ENCODE measurements at regions not wholly inside any gene's neighbourhood (a gene's known extent, or its start where the extent isn't known, plus 50 kb on each side); places are given as distances from the start of the nearest gene placed in this dataset.

DNA sequence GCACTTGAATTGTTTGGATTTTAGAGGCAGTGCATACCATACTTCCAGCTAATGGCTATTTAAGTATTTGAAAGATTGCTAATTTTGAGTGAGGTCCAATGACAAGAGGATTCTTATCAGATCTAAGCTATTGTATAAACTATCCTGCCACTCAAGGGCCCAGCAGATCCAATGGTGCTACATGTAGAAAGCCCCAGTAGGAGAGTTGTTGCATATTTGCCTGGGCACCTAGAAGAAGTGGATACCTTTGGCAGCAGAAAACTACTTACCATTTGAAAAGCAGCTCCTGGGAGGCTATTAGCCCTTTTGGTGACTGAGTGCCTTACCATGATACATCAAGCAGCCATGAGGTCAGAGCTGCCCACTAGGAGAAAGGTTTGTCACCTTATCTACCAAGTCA lies 447.3 kb downstream of the C4orf33 start:
- Histone ChIP-seq H3K9me3 (ENCODE audit: low read depth, low read length, poor library complexity, severe bottlenecking) (no peaks in the 10 kb centered on the region), H3K27ac (ENCODE audit: low read depth, low read length, poor library complexity, severe bottlenecking) (no peak overlapping the region), H3K27me3 (replicated peaks; ENCODE audit: insufficient read depth, low read depth, low read length, poor library complexity) (no peaks in the 10 kb centered on the region), H3K36me3 (ENCODE audit: insufficient read depth, low read length, poor library complexity, severe bottlenecking) (no peaks in the 10 kb centered on the region), H3K4me1 (ENCODE audit: insufficient read depth, low read length, poor library complexity, severe bottlenecking) (no peaks in the 10 kb centered on the region), H3K4me3 (ENCODE audit: low read depth, low read length, poor library complexity, severe bottlenecking) (no peak overlapping the region)
- POLR2A ChIA-PET (ENCODE audit: low non-redundant PET): no interaction called here
- no peak for DNase-seq (ENCODE audit: low spot score)
- BruUV-seq (replicated peaks): no TSS peak
- CTCF ChIA-PET: no interaction called here
- intact Hi-C loops (cut with micrococcal nuclease; ENCODE audit: unreplicated experiment): no loop called here
- TF ChIP-seq, protein P1, sequence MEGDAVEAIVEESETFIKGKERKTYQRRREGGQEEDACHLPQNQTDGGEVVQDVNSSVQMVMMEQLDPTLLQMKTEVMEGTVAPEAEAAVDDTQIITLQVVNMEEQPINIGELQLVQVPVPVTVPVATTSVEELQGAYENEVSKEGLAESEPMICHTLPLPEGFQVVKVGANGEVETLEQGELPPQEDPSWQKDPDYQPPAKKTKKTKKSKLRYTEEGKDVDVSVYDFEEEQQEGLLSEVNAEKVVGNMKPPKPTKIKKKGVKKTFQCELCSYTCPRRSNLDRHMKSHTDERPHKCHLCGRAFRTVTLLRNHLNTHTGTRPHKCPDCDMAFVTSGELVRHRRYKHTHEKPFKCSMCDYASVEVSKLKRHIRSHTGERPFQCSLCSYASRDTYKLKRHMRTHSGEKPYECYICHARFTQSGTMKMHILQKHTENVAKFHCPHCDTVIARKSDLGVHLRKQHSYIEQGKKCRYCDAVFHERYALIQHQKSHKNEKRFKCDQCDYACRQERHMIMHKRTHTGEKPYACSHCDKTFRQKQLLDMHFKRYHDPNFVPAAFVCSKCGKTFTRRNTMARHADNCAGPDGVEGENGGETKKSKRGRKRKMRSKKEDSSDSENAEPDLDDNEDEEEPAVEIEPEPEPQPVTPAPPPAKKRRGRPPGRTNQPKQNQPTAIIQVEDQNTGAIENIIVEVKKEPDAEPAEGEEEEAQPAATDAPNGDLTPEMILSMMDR (conservative IDR thresholded peaks at IDR 0.05; ENCODE audit: low read depth, low read length): no peak
- TF ChIP-seq EZH2 (IDR thresholded peaks at IDR 0.05; ENCODE audit: borderline replicate concordance, low read depth, low read length, poor library complexity, severe bottlenecking): no peak

GRCh38 chr4:129545599-129546278 lies 449.8 kb downstream of the C4orf33 start:
- H3K36me3 ChIP-seq (ENCODE audit: insufficient read depth, low read length, poor library complexity, severe bottlenecking): no peaks in the 10 kb centered on the region
- CTCF ChIA-PET: no interaction called here
- H3K4me3 ChIP-seq (ENCODE audit: low read depth, low read length, poor library complexity, severe bottlenecking): no peak overlapping the region
- H3K27ac ChIP-seq (ENCODE audit: low read depth, low read length, poor library complexity, severe bottlenecking): no peak overlapping the region
- no TSS peak for BruUV-seq (replicated peaks)
- no peaks in the 10 kb centered on the region for H3K4me1 ChIP-seq (ENCODE audit: insufficient read depth, low read length, poor library complexity, severe bottlenecking)
- intact Hi-C loops (cut with micrococcal nuclease; ENCODE audit: unreplicated experiment): no loop called here
- TF ChIP-seq, protein P1 (conservative IDR thresholded peaks at IDR 0.05; ENCODE audit: low read depth, low read length): no peak
- no peak for TF ChIP-seq EZH2 (IDR thresholded peaks at IDR 0.05; ENCODE audit: borderline replicate concordance, low read depth, low read length, poor library complexity, severe bottlenecking)
- H3K9me3 ChIP-seq (ENCODE audit: low read depth, low read length, poor library complexity, severe bottlenecking): no peaks in the 10 kb centered on the region
- H3K27me3 ChIP-seq (replicated peaks; ENCODE audit: insufficient read depth, low read depth, low read length, poor library complexity): no peaks in the 10 kb centered on the region
- DNase-seq (ENCODE audit: low spot score): peak; percentile 4
- POLR2A ChIA-PET (ENCODE audit: low non-redundant PET): no interaction called here

- POLR2A ChIA-PET (ENCODE audit: low non-redundant PET): no interaction called here
Observed at GRCh38 chr4:129546531-129546930, 450.6 kb downstream of the C4orf33 start.

More at GRCh38 chr4:129546531-129546930, 450.6 kb downstream of the C4orf33 start:
- CTCF ChIA-PET: no interaction called here
- Histone ChIP-seq H3K4me1 (ENCODE audit: insufficient read depth, low read length, poor library complexity, severe bottlenecking) (no peaks in the 10 kb centered on the region), H3K27ac (ENCODE audit: low read depth, low read length, poor library complexity, severe bottlenecking) (no peak overlapping the region), H3K36me3 (ENCODE audit: insufficient read depth, low read length, poor library complexity, severe bottlenecking) (no peaks in the 10 kb centered on the region), H3K4me3 (ENCODE audit: low read depth, low read length, poor library complexity, severe bottlenecking) (no peak overlapping the region), H3K27me3 (replicated peaks; ENCODE audit: insufficient read depth, low read depth, low read length, poor library complexity) (no peaks in the 10 kb centered on the region), H3K9me3 (ENCODE audit: low read depth, low read length, poor library complexity, severe bottlenecking) (no peaks in the 10 kb centered on the region)
- intact Hi-C loops (cut with micrococcal nuclease; ENCODE audit: unreplicated experiment): no loop called here
- TF ChIP-seq EZH2 (IDR thresholded peaks at IDR 0.05; ENCODE audit: borderline replicate concordance, low read depth, low read length, poor library complexity, severe bottlenecking): no peak
- TF ChIP-seq, protein P1 (conservative IDR thresholded peaks at IDR 0.05; ENCODE audit: low read depth, low read length): no peak
- BruUV-seq (replicated peaks): no TSS peak
- no peak for DNase-seq (ENCODE audit: low spot score)

Data from A673 (cell line).